COLO668 (cell line): ENCODE measurements at regions not wholly inside any gene's neighbourhood (a gene's known extent, or its start where the extent isn't known, plus 50 kb on each side); places are given as distances from the start of the nearest gene placed in this dataset.

ENCODE experiments used
- DNase-seq: peaks from one replicate; lab custom pipeline; 2025; ENCODE audit not compliant: unreplicated experiment; lab: John Stamatoyannopoulos, UW

DNA sequence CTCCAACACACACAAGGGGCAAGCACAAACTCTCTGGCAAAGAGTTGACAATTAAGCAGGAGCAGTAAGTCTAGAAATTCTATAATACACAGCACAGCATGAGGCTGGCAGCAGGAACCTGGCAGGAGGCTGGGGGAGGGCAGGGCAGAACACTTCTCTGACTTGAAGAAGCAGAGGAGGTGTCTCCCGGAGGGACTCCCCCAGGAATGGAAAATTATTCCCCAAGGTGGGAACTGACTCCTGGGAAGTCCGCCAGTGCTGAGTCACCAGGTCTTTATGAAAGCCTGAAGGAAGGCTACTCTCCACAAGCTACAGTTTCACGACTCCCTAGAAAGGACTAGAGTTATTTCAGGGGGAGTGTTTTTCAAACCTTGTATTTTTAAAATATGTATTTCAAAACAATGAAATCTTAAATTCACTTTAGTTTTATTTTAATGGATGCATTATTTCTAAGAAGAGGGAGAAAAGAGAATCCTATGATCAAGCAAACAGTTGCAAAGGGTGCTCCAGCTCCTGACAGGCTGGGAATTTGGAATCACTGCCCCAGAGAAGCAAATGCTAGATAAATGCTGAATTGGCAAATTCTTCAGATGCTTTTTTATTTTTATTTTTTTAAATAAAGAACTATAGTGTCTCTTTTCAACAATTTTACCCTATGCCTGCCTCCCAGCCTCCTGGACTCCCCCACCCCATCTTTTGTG lies 192.8 kb downstream of the LY86 start:
- DNase-seq, result no peak

DNA sequence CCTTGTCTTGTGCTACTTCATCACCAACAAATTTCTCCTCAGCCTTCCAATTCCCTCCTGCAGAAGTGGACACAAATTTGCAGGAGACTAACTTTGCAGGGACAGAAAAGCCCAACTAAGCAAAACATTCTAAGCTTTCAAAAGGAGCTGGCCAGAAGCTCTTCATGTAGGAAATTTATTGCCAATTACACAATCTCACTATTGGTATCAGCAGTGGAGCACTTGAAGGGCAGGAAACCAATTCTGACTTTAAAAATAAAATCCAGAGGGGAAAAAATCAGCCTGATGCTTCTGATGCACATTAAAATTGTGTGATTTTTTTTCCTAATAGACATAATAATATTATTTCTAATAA lies 193.3 kb downstream of the LY86 start:
- DNase-seq, result no peak

DNA sequence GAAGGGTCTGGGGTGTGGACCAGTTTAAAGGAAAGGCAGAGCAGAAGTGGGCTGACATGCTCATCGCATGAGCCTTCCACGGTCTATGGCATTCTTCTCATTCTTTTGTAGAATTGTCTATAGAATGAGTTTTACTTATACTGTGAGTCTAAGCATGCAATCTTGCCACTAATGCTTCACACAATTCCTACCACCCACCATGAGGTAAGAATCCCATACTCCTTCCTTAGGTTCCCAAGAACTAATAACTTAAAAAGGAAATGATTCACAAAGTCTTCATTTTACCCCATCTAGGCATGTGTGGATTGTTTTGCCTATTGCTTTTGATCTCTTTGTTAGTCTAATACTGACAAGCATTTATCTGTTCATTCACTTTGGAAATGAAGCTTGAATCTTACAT lies 195.2 kb downstream of the LY86 start:
- DNase-seq, result no peak

DNA sequence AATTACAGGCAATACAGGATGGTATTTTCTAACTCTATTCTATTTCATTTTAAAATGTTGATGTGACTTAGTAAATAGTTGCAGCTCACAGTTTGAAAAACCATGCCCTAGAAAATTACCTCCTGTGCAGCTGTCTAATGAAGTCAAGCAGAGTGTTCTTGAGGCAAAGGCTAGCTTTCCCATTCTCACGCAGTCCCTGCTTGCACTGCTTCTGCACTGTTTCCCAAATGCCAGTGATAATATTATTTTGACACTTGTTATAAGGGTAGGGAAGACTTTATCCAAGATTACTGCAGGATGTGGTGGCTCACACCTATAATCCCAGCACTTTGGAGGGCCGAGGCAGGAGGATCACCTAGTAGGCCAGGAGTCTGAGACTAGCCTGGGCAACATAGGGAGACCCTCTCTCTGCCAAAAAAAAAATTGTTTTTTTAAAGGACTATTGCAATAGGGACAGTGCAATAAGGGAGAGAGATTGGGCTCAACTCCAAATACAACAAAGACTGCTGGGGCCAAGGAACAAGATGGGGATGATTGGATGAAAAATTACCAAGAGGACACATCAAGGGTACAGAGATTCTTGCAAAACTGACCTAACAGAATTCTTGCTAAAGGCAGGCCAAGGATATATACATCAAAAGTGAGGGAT lies 196.1 kb downstream of the LY86 start:
- DNase-seq, result no peak

DNA sequence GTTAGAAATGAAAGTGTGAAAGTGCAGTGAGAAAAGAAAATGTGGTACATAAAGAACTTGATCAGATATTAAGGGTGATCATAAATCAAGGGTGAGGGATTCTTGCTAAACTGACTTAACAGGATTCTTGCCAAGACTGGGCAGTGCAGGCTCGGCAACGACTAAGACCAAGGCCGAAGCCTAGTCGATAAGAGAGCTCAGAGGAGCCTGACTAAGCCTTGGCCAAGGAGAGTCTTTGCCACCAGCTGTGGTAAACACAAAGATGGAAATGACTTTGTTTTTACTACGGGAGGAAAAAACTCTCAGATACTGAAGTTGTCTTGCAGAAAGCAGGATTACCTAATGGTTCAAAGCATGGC lies 196.6 kb downstream of the LY86 start:
- DNase-seq, result no peak

DNA sequence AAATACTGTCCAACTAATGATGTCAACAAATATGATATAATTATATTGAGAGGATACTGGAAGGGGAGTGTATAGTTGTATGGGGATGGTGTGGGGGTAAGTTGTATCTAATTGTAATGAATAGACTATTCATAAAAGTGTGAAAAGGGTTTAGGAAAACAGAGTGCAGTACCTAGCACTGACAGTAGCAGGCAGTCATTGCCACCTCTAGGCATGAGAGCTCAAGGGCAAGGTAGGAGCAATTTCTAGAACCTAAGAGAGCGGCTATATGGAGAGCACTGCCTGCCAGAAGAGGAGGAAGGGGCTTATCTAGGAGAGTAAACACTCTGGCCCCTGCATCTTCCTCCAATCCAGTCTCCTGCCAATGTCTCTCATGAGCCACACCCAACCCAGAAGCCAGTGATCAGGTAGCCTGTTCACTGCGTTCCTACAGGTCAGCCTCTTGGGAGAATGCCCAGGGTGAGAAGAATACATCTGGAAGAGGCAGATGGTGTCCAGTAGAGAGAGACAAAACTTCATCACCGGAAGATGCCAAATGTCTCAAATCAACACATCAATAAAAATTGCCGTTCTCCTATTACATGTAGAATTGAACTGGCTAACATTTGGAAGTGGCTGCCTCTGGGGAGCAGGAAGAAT lies 200.0 kb downstream of the LY86 start:
- DNase-seq, result no peak

DNA sequence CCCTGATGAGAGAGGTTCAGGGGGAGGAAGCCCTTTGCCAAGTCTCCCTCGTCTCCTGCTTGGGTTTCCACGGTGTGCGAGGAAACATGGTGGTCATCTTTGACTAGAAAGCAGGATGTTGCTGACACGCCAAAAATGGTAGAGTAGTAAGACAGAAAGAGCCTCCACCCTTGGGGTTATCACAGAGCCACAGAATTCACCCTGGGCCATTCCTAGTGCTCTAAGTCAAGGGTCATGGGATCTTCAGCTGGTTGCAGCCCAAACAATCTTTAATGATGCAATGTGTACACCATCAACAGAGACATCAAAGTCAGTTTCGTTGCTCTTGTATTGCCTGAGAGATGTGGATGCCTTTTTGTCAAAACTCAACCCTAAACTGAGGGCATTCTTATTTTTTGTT lies 201.9 kb downstream of the LY86 start:
- no peak for DNase-seq

DNA sequence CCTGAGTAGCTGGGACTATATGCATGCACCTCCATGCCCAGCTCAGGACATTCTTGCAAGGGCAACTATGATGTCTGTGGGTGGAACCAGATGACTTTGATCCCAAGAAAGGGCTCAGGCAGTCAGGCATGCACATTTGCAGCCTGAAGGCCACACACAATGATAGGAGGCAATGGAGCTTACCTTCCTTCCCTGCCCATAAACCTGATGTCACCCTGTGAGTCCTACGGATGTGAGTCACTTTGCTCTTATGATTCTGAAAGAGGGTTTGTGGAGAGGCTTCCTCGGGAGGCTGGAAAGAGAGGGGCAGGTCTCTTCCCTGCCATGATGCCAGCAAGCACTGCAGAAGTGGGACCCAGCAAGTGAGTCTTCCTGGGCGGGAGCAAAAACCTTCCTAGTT lies 202.4 kb downstream of the LY86 start:
- DNase-seq, result no peak

DNA sequence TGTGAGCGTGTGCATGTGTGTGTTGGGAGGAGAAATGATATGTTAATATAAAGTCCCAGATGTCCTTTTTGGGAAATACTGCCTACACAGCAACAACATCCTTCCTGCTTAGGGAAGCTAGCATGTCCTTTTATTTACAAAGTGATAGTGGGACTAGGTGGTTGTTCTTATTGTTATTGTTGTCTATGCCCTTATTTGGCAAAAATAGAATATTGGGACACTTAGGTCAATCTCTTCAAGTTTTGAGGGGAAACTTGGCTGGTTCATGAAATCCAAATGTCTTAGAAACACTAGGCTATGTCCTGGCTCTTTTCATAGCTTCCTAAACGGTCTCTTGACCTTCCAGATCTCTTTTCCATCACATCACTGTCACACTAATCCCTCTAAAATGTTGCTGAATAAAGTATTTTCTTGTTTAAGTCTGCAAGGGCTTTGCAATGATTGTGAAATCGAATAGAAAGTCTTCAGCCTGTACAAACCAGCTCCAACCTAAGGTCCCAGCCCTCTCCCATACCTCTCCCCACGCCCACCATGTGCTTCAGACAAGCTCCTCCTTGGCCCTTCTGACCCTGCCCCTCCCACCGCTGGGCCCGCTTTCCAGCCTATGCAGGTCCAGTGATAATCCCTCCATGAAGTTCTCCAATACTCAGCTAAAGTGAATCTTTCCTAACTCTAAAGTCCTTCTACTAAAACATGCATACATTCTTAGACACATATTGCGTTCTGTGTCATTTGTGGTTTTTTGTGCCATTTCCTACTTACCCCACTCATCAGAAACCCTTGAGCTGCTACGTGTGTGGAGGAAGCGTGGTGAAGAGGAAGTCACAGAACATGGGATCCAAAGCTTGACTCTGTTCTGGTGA lies 205.1 kb downstream of the LY86 start:
- no peak for DNase-seq

DNA sequence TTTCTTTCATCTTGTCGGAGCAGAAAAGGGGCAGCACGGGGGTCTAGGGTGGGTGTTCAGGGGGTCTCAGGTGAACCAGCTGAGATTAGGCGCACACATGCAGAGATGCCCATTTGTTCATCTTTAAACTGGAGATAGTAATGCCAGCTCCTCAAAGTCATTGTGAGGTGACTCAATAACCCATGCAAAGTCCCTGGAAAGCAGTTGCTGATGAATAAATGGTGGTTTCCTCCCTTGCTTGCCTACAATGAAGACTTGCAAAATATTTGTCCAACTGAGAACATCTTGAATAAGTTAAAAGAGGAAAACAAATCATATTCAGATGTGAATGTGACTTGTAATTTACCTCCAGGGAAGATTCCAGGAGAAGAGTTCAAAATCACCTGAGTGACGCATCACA lies 206.9 kb downstream of the LY86 start:
- DNase-seq, result no peak

DNA sequence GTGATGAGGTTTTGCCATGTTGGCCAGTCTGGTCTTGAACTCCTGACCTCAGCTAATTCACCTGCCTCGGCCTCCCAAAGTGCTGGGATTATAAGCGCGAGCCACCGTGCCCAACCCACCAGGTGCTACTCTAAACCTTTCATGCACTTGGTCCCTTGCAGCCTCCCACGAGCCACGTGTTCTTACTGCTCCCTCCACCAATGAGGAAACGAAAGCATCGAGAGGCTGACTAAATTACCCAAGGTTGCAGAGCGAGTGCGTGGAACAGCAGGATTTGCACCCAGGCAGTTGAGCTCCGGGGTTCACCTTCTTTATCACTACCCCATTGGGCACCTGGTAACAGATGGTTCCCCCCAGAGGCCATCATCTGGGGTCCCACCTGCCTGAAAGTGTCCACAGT lies 208.3 kb downstream of the LY86 start:
- no peak for DNase-seq

DNA sequence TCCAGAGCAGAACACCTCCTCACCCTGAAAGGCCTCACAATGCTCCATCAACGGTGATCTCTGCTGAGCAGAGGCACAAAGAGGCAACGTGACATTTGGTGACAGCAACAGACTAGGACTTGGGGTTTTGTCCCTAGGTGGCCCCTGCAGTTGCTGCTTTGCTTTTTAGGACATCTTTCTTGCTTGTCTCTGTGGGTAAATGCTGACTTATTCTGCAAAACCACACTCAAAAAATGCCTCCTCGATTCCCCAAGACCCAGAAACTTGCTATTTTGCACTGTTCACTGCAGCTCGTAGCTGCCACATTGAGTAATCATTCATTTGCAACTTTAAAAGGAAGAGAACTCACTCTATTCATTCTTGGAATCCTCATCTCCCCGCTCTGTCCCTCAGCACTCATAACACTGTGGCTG lies 209.9 kb downstream of the LY86 start:
- no peak for DNase-seq

DNA sequence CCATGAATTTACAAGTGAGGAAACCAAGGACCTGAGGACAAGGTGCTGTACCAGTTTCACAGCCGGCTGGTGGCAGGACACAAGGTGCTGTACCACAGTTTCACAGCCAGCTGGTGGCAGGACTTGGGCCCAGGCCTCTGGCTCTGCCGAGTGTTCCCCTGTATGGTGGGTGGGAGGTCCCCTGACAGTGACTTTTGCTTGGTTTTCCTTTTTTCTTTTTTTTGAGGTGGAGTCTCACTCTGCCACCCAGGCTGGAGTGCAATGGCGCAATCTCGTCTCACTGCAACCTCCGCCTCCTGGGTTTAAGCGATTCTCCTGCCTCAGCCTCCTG lies 212.4 kb downstream of the LY86 start:
- DNase-seq, result no peak

DNA sequence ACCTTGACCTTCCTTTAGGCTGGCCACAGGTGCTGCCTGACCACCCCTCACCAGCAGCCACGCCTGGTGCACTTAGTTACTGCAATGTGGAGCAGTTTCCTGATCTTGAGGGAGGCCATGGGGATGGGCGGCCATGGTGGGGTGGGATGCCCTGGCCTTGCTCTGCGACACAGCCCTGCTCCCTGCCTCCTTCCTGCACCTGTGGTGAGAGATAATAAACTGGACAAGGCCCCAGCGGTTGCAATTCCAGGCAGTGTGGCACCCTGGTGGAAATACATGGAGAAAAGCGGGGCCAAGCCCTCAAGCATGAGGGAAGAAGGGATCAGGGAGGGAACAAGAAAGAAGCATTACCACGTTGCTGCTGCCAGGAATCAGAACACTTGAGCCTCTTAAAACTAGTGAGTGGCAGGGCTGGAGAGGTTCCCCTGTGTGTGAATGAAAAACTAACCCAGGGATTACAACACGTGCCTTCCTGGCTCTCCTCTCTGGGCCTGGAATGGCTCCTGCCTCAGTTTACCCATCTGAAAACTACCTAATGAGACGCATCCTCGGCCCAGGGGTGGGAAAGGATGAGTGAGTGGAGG lies 213.2 kb downstream of the LY86 start:
- DNase-seq, result no peak

DNA sequence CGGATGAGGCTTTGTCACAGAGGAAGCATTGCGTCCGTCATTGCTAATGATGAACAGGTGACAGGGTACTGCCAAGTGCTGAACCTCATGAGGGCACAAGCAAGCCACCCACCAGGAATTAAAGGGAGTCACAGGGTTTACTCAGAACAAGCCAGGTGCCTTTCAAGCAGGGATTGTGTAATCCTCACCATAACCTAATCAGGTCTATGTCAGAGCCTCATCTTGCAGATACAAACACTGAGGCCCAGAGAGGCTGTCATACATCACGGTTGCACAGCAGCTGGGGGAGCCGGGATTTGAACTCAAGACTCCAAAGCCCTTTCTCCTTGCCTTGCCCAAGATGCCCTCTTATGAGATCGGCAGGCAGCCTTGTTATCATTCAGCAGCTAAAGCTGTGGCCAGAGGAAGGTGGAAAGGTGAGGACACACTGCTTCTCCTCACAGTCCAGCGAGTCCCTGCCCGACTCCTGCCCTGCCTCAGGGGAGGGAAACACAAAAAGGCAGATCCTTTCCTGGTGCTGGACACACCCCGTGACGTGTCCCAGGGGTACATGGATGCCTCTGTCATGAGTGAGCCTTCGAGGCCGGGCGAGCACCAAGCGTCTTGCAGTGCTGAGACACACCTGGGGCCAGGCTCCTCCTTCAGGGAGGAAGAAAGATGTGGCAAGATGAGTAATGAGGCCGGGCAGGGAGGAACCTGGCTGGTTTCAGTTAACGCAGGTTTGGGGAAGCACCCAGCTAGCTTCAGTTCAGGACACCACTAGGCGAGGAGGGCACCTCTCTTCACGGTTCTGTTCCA lies 214.9 kb downstream of the LY86 start:
- no peak for DNase-seq

DNA sequence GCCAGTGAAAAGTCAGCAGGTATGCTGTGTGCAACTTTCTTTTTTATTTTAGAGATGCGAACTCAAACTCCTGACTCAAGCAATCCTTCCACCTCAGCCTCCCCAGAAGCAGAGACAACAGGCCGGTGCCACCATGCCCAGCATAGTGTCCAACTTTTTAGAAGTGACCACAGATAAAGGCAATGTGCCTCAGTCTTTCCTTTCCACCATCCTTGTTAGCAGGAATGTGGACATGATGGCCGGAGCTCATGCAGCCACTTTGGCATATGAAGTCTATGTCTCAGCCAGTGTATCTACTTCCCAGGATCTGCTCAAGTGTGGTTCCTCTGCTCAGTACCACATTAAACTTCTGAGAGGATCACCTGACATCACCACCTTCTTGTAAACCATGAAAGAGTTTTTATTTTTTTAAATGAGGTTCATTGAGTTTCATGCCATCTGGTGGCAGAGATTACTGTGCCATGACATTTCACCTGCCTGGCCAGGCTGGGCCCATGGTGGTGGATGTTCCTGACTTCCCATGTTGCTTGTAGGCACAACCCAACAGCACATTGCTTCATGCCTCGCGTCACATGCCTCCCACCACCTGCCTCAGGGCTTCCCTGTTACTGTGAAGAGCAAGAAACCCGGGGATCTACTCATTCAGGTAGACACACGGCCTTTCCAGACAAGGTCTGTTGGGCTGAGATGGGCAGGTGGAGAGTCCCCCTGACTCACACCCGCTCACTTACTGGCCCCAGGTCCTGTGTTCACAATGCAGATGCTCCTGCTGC lies 216.5 kb downstream of the LY86 start:
- no peak for DNase-seq

DNA sequence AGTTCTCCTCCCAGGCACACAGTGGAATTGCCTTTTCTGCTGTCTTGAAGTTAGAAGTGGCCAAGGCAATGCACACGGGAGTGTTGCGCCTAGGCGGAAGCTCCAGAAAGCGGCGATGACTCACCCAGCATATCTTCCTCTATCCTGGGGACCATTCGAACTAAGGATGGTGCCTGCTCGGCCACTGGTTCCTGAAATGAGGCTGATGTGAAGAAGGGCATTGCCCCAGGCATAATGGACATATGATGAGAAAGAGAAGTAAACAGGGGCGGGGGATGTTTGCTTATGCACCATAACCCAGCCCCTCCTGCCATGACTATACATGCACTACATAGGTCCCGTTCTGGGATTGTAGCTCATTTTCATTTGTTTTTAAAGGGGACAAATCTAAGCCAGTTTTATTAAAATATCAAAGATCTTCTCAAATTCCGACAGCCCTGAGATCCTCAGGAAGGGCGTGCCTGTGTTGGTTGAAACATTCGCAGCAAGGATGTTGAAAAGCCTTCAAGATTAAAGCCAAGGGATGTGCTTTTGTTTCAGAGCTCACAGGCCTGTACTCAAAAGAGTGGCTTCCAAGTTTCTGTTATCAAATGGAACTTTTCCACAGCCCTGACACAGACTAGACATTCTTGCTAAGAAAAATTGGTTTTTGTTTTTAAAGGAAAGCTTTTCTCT lies 218.5 kb downstream of the LY86 start:
- no peak for DNase-seq

DNA sequence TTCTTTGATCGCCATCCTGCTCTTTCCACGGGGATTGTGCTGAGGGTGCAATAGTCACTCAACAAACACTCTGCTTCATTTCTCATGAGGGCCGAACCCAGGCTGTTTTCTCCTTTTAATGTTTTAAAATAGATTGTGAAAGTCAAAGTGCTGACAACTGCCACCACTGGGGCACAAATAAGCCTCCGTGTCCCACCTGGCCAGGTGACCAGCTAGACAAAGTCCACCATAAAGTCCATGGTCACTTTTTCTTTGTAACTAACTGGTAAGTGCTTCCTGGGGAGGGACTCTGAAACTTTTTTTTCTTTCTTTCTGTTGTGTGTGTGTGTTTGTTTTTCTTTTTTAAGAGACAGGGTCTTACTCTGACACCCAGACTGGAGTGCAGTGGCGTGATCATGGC lies 219.8 kb downstream of the LY86 start:
- no peak for DNase-seq

DNA sequence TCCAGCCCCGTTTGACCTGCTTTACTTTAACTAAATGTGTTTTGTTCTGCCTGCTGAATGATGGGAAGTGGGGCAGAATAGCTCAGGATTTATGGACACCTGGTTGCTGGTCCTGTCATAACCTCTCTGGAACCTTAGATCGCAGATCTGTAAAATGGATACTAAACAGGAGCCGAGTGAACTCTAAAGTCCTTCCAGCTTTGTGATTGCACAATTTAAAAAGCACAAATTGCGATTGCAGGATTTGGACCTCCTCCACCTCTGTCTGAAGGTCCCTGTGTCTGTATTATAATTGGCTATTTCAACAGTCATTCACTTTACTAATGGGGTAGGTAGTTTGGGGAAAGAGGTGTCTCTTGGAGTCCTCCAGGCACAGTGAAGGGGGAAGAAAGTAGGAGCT lies 220.4 kb downstream of the LY86 start:
- no peak for DNase-seq
